ENCODE measurements at regions not wholly inside any gene's neighbourhood (a gene's known extent, or its start where the extent isn't known, plus 50 kb on each side); places are given as distances from the start of the nearest gene placed in this dataset.
A peak's percentile ranks its signal among the peaks of the same experiment; 100 is the strongest.

DNA sequence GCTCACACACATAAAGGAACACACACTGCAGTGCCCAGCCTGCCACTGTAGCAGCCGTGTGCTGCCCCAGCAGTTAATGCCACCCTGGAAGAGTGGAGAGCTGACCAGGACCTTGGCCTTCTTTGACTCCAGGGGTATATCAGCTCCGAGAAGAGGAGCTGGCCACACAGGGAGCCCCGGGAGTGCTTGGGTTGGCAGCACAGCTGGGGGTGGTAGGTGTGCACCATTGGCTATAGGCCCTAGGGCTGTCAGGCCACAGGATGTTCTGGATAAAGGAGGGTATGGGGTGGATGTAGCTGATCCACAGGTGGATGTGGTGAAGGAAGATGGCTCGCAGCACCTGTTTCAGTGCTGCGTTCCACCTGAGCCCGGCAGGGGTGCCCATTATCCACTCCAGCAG is 640.5 kb downstream of the PLPP3 start:
- TF ChIP-seq, protein P1, sequence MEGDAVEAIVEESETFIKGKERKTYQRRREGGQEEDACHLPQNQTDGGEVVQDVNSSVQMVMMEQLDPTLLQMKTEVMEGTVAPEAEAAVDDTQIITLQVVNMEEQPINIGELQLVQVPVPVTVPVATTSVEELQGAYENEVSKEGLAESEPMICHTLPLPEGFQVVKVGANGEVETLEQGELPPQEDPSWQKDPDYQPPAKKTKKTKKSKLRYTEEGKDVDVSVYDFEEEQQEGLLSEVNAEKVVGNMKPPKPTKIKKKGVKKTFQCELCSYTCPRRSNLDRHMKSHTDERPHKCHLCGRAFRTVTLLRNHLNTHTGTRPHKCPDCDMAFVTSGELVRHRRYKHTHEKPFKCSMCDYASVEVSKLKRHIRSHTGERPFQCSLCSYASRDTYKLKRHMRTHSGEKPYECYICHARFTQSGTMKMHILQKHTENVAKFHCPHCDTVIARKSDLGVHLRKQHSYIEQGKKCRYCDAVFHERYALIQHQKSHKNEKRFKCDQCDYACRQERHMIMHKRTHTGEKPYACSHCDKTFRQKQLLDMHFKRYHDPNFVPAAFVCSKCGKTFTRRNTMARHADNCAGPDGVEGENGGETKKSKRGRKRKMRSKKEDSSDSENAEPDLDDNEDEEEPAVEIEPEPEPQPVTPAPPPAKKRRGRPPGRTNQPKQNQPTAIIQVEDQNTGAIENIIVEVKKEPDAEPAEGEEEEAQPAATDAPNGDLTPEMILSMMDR (IDR thresholded peaks at IDR 0.05) = no peak
- H3K27ac Mint-ChIP-seq = no peak overlapping the region
- DNase-seq (no peak), ATAC-seq (no peak)
- no peaks in the 10 kb centered on the region for H3K36me3 Mint-ChIP-seq
- Histone ChIP-seq H3K27ac (ENCODE audit: low read length) (no peak overlapping the region), H3K9me3 (ENCODE audit: control insufficient read depth, insufficient read depth, low read length) (no peaks in the 10 kb centered on the region), H3K4me3 (ENCODE audit: low read length) (no peak overlapping the region), H3K27me3 (ENCODE audit: control insufficient read depth, insufficient read depth, low read length) (no peaks in the 10 kb centered on the region), H3K36me3 (ENCODE audit: control insufficient read depth, insufficient read depth, low read length) (no peaks in the 10 kb centered on the region), H3K4me1 (ENCODE audit: control insufficient read depth, insufficient read depth, low read length) (no peaks in the 10 kb centered on the region)
- no peaks in the 10 kb centered on the region for H3K9me3 Mint-ChIP-seq
- WGBS (ENCODE audit: insufficient coverage) = 92% methylated on average over 6 of the region's 6 CpGs
- H3K27me3 Mint-ChIP-seq (ENCODE audit: low read depth in 2 of 2) = no peaks in the 10 kb centered on the region
- no peaks in the 10 kb centered on the region for H3K4me1 Mint-ChIP-seq
- intact Hi-C loops (cut with micrococcal nuclease) = no loop called here
- no peak overlapping the region for H3K4me3 Mint-ChIP-seq

DNA sequence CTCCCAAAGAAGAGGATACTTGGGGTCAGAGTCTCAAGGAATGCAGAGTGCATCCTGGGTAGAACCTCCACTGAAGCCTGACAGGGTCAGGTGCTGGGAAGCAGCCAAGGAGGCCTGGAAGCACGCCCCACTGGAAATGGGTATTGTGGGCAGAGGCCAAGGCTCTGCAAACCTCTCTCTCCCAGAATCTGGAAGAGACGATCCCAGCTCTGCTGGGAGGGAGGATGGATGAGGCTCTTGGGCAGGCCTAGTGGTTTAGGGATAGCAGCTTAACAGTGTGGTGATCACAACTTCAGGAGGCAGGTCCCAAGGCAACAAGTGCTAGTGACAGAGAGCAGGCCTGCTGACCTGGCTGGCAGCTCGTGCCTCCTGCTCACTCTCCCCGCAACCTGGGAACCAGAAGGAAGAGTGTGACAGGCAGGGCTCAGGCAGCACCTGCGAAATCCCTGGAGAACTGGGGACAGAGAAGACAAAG is 641.0 kb downstream of the PLPP3 start:
- H3K4me1 Mint-ChIP-seq = no peaks in the 10 kb centered on the region
- Histone ChIP-seq H3K36me3 (ENCODE audit: control insufficient read depth, insufficient read depth, low read length) (no peaks in the 10 kb centered on the region), H3K27me3 (ENCODE audit: control insufficient read depth, insufficient read depth, low read length) (no peaks in the 10 kb centered on the region), H3K27ac (ENCODE audit: low read length) (no peak overlapping the region), H3K4me3 (ENCODE audit: low read length) (no peak overlapping the region), H3K9me3 (ENCODE audit: control insufficient read depth, insufficient read depth, low read length) (no peaks in the 10 kb centered on the region), H3K4me1 (ENCODE audit: control insufficient read depth, insufficient read depth, low read length) (no peaks in the 10 kb centered on the region)
- H3K4me3 Mint-ChIP-seq = no peak overlapping the region
- H3K9me3 Mint-ChIP-seq = no peaks in the 10 kb centered on the region
- H3K27ac Mint-ChIP-seq = no peak overlapping the region
- H3K36me3 Mint-ChIP-seq = no peaks in the 10 kb centered on the region
- ATAC-seq = no peak
- intact Hi-C loops (cut with micrococcal nuclease) = no loop called here
- H3K27me3 Mint-ChIP-seq (ENCODE audit: low read depth in 2 of 2) = no peaks in the 10 kb centered on the region
- no peak for DNase-seq
- TF ChIP-seq, protein P1 (IDR thresholded peaks at IDR 0.05) = no peak
- WGBS (ENCODE audit: insufficient coverage) = 88% methylated on average over 5 of the region's 5 CpGs

DNA sequence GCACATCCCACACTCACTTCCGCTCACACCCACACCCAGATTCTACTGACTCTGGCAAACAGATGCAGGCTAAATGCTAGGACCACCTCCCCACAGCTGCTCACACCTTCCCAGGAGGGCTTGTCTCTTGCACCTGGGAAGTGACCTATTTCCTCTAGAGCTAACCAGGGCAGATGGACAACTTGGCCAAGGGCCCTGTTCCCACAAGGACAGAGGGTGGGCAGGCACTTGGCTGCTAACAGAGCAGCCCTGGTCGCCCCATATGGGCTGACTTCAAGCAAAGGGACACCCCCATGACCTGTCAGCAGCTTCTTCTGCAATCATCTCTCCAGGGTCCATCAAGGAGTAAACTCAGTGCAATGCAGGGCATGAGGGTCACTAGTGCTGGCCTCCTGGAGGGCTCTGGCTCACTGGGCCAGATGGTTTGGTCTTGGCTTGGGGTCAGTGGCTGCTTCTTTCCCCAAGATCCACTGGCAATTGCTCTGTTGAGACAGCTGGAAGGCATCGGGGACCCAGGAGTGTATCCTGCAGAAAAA is 641.5 kb downstream of the PLPP3 start:
- Histone ChIP-seq H3K27ac (ENCODE audit: low read length) (no peak overlapping the region), H3K9me3 (ENCODE audit: control insufficient read depth, insufficient read depth, low read length) (no peaks in the 10 kb centered on the region), H3K27me3 (ENCODE audit: control insufficient read depth, insufficient read depth, low read length) (no peaks in the 10 kb centered on the region), H3K4me3 (ENCODE audit: low read length) (no peak overlapping the region), H3K4me1 (ENCODE audit: control insufficient read depth, insufficient read depth, low read length) (no peaks in the 10 kb centered on the region), H3K36me3 (ENCODE audit: control insufficient read depth, insufficient read depth, low read length) (no peaks in the 10 kb centered on the region)
- DNase-seq (no peak), ATAC-seq (peak in 1 of 3 donors; percentile 28)
- H3K27ac Mint-ChIP-seq = no peak overlapping the region
- intact Hi-C loops (cut with micrococcal nuclease) = no loop called here
- WGBS (ENCODE audit: insufficient coverage) = 81% methylated on average over 3 of the region's 3 CpGs
- no peaks in the 10 kb centered on the region for H3K4me1 Mint-ChIP-seq
- no peaks in the 10 kb centered on the region for H3K36me3 Mint-ChIP-seq
- no peaks in the 10 kb centered on the region for H3K9me3 Mint-ChIP-seq
- no peak overlapping the region for H3K4me3 Mint-ChIP-seq
- no peaks in the 10 kb centered on the region for H3K27me3 Mint-ChIP-seq (ENCODE audit: low read depth in 2 of 2)
- TF ChIP-seq, protein P1 (IDR thresholded peaks at IDR 0.05) = no peak

DNA sequence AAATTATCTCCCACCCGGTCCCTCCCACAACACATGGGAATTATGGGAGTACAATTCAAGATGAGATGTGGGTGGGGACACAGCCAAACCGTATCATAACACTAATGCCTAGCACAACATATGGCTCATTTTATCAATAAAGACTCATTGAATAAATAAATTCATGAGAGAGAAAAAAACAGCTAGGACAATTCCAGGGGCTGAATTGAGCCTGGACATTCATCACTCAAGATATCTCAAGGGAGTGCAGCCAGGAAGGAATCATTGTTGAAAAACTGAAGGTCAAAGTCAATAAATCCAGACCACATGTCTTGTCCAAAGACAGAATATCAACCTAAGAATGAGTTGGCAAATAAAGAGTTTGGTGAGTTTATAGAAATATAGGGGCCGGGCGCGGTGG is 644.1 kb downstream of the PLPP3 start:
- Mint-ChIP-seq H3K4me1 (no peaks in the 10 kb centered on the region), H3K4me3 (no peak overlapping the region), H3K27me3 (ENCODE audit: low read depth in 2 of 2) (no peaks in the 10 kb centered on the region), H3K36me3 (no peaks in the 10 kb centered on the region), H3K9me3 (no peaks in the 10 kb centered on the region), H3K27ac (no peak overlapping the region)
- no peak overlapping the region for H3K27ac ChIP-seq (ENCODE audit: low read length)
- H3K36me3 ChIP-seq (ENCODE audit: control insufficient read depth, insufficient read depth, low read length) = no peaks in the 10 kb centered on the region
- TF ChIP-seq, protein P1 (IDR thresholded peaks at IDR 0.05) = no peak
- no peaks in the 10 kb centered on the region for H3K9me3 ChIP-seq (ENCODE audit: control insufficient read depth, insufficient read depth, low read length)
- no peak overlapping the region for H3K4me3 ChIP-seq (ENCODE audit: low read length)
- WGBS (ENCODE audit: insufficient coverage) = no CpG with 5 or more reads among the region's 5 CpGs
- DNase-seq (no peak), ATAC-seq (no peak)
- H3K27me3 ChIP-seq (ENCODE audit: control insufficient read depth, insufficient read depth, low read length) = no peaks in the 10 kb centered on the region
- H3K4me1 ChIP-seq (ENCODE audit: control insufficient read depth, insufficient read depth, low read length) = no peaks in the 10 kb centered on the region
- intact Hi-C loops (cut with micrococcal nuclease) = no loop called here
